Liver (tissue), 8 donors: ENCODE measurements at regions not wholly inside any gene's neighbourhood (a gene's known extent, or its start where the extent isn't known, plus 50 kb on each side); places are given as distances from the start of the nearest gene placed in this dataset.

Experiments used
- DNase-seq: peaks from one replicate; pipeline ENCODE4 v3.0.0-alpha.2; 2017; ENCODE audit warnings: low spot score
- H3K27ac ChIP-seq, 2 donors: one replicate each; pipeline ENCODE4 v1.7.0; 2013; ENCODE audit warnings: inconsistent platforms in 2 of 2, low read length in 2 of 2, control low read depth in 1 of 2, low read depth in 1 of 2, mild to moderate bottlenecking in 1 of 2
- H3K27me3 ChIP-seq, 4 donors: one replicate each; pipeline versions ENCODE4 v1.6.1 to v1.7.0; 2013; ENCODE audit warnings: low read length in 3 of 4, inconsistent platforms in 1 of 4, mild to moderate bottlenecking in 1 of 4, moderate library complexity in 1 of 4; ENCODE audit not compliant: control insufficient read depth in 4 of 4, insufficient read depth in 4 of 4
- H3K36me3 ChIP-seq, 4 donors: one replicate each; pipeline versions ENCODE4 v1.6.1 to v1.7.0; 2013; ENCODE audit warnings: low read length in 3 of 4, mild to moderate bottlenecking in 3 of 4, low read depth in 1 of 4, moderate library complexity in 1 of 4; ENCODE audit not compliant: control insufficient read depth in 4 of 4, insufficient read depth in 3 of 4
- H3K4me1 ChIP-seq, 4 donors: one replicate each; pipeline versions ENCODE4 v1.6.1 to v1.7.0; 2013; ENCODE audit warnings: low read length in 3 of 4, mild to moderate bottlenecking in 3 of 4, moderate library complexity in 1 of 4; ENCODE audit not compliant: control insufficient read depth in 4 of 4, insufficient read depth in 4 of 4
- H3K4me3 ChIP-seq, 3 donors: one replicate each; pipeline versions ENCODE4 v1.6.1 to v1.7.0; 2013; ENCODE audit warnings: low read length in 3 of 3, control low read depth in 1 of 3, low read depth in 1 of 3, mild to moderate bottlenecking in 1 of 3
- H3K9ac ChIP-seq, 2 donors: one replicate each; pipeline ENCODE4 v1.7.0; 2013; ENCODE audit warnings: low read length in 2 of 2, mild to moderate bottlenecking in 2 of 2, moderate library complexity in 2 of 2, control low read depth in 1 of 2, low read depth in 1 of 2
- H3K9me3 ChIP-seq, 4 donors: one replicate each; pipeline versions ENCODE4 v1.6.1 to v1.7.0; 2013; ENCODE audit warnings: low read length in 3 of 4; ENCODE audit not compliant: control insufficient read depth in 4 of 4
- ATF3 ChIP-seq: IDR thresholded peaks from 2 replicates; pipeline ENCODE4 v1.6.1; 2016; ENCODE audit warnings: antibody characterized with exemption
- CTCF ChIP-seq: fragments of 150-350 bp; IDR thresholded peaks from 2 replicates; pipeline ENCODE4 v1.5.1; 2017; ENCODE audit warnings: improper control_type of control experiment, low read depth, low read length; ENCODE audit not compliant: missing input control
- EGR1 ChIP-seq, 2 donors: IDR thresholded peaks; 2 replicates each; pipeline ENCODE4 v1.6.1; 2016 to 2018; ENCODE audit warnings: antibody characterized with exemption in 2 of 2, low read depth in 2 of 2
- FOXA1 ChIP-seq: IDR thresholded peaks from 2 replicates; pipeline ENCODE4 v1.6.1; 2016; ENCODE audit warnings: antibody characterized with exemption
- FOXA2 ChIP-seq: IDR thresholded peaks from 2 replicates; pipeline ENCODE4 v1.6.1; 2016; ENCODE audit warnings: antibody characterized with exemption
- GABPA ChIP-seq, 2 donors: IDR thresholded peaks in 1 of 2; conservative IDR thresholded peaks in 1 of 2; 2 replicates each; pipeline ENCODE4 v1.6.1; 2016; ENCODE audit warnings: antibody characterized with exemption in 2 of 2, mild to moderate bottlenecking in 1 of 2, moderate library complexity in 1 of 2
- HNF4A ChIP-seq, 2 donors: conservative IDR thresholded peaks; 2 replicates each; pipeline ENCODE4 v1.6.1; 2016; ENCODE audit warnings: antibody characterized with exemption in 2 of 2, mild to moderate bottlenecking in 2 of 2
- HNF4G ChIP-seq: IDR thresholded peaks from 2 replicates; pipeline ENCODE4 v1.6.1; 2016; ENCODE audit warnings: antibody characterized with exemption
- JUND ChIP-seq, 2 donors: IDR thresholded peaks; 2 replicates each; pipeline ENCODE4 v1.6.1; 2016; ENCODE audit warnings: antibody characterized with exemption in 2 of 2
- MAX ChIP-seq: IDR thresholded peaks from 2 replicates; pipeline ENCODE4 v1.6.1; 2016; ENCODE audit warnings: antibody characterized with exemption
- NR2F2 ChIP-seq: IDR thresholded peaks from 2 replicates; pipeline ENCODE4 v1.6.1; 2016; ENCODE audit warnings: antibody characterized with exemption
- RAD21 ChIP-seq, 2 donors: IDR thresholded peaks; 2 replicates each; pipeline ENCODE4 v1.6.1; 2016; ENCODE audit warnings: antibody characterized with exemption in 2 of 2, mild to moderate bottlenecking in 2 of 2
- REST ChIP-seq: IDR thresholded peaks from 2 replicates; pipeline ENCODE4 v1.6.1; 2016; ENCODE audit warnings: antibody characterized with exemption, mild to moderate bottlenecking
- RXRA ChIP-seq, 2 donors: IDR thresholded peaks; 2 replicates each; pipeline ENCODE4 v1.6.1; 2017 to 2018; ENCODE audit warnings: antibody characterized with exemption in 2 of 2, mild to moderate bottlenecking in 1 of 2
- TAF1 ChIP-seq: conservative IDR thresholded peaks from 2 replicates; pipeline ENCODE4 v1.6.1; 2016; ENCODE audit warnings: antibody characterized with exemption, mild to moderate bottlenecking
- YY1 ChIP-seq: IDR thresholded peaks from 2 replicates; pipeline ENCODE4 v1.6.1; 2016; ENCODE audit warnings: antibody characterized with exemption, mild to moderate bottlenecking
- ZBTB33 ChIP-seq: IDR thresholded peaks from 2 replicates; pipeline ENCODE4 v1.6.1; 2016; ENCODE audit warnings: antibody characterized with exemption
- WGBS: extraction: QIAGEN DNeasy Blood & Tissue Kit; methylation state at CpG from one replicate; pipeline ENCODE4 v1.1.7; 2013; 5-methylcytosine and 5-hydroxymethylcytosine counted together
- donor health status: healthy.
- donor health status: healthy.
- donor health status: healthy.
- donor health status: healthy.
- donor health status: healthy.

- Histone ChIP-seq H3K36me3 (no peaks in the 10 kb centered on the region), H3K27ac (no peak overlapping the region), H3K27me3 (no peaks in the 10 kb centered on the region), H3K4me1 (no peaks in the 10 kb centered on the region), H3K9ac (no peak overlapping the region), H3K4me3 (no peak overlapping the region), H3K9me3 (no peaks in the 10 kb centered on the region)
- DNase-seq = no peak
- 89% methylated on average over 1 of the region's 1 CpG for WGBS
- TF ChIP-seq YY1 (no peak), HNF4A (conservative IDR thresholded peaks at IDR 0.05) (no peak), MAX (no peak), NR2F2 (no peak), TAF1 (no peak), RAD21 (IDR thresholded peaks at IDR 0.05) (no peak), ZBTB33 (no peak), JUND (IDR thresholded peaks at IDR 0.05) (no peak), GABPA (IDR thresholded peaks at IDR 0.05 in 1 of 2, conservative IDR thresholded peaks at IDR 0.05 in 1 of 2) (no peak), FOXA1 (no peak), REST (no peak), EGR1 (IDR thresholded peaks at IDR 0.05; ENCODE audit: low read depth in 2 of 2) (no peak), FOXA2 (no peak)
These were observed 143.2 kb upstream of the ARHGEF26 start for GRCh38 chr3:153978006-153978405.

GRCh38 chr3:153979418-153980251 lies 141.6 kb upstream of the ARHGEF26 start:
- H3K9ac ChIP-seq = no peak overlapping the region
- H3K27ac ChIP-seq = no peak overlapping the region
- no peaks in the 10 kb centered on the region for H3K9me3 ChIP-seq
- H3K27me3 ChIP-seq = no peaks in the 10 kb centered on the region
- H3K4me1 ChIP-seq = no peaks in the 10 kb centered on the region
- H3K4me3 ChIP-seq = no peak overlapping the region
- no peaks in the 10 kb centered on the region for H3K36me3 ChIP-seq
- DNase-seq = no peak
- 67% methylated on average over 6 of the region's 6 CpGs for WGBS
- TF ChIP-seq ZBTB33 (no peak), HNF4G (no peak), FOXA2 (no peak), GABPA (IDR thresholded peaks at IDR 0.05 in 1 of 2, conservative IDR thresholded peaks at IDR 0.05 in 1 of 2) (no peak), REST (no peak), ATF3 (no peak), JUND (IDR thresholded peaks at IDR 0.05) (no peak), MAX (no peak), RAD21 (IDR thresholded peaks at IDR 0.05) (no peak), RXRA (IDR thresholded peaks at IDR 0.05) (no peak), CTCF (no peak)
